GM23338 (cell line): ENCODE measurements at regions not wholly inside any gene's neighbourhood (a gene's known extent, or its start where the extent isn't known, plus 50 kb on each side); places are given as distances from the start of the nearest gene placed in this dataset.

Experiments used
- ATAC-seq: fragments of 200-7000 bp; cut with Tn5 transposase; 3 replicates; pipeline ENCODE4 v1.9.1; 2020
- DNase-seq: peaks from one replicate; pipeline ENCODE4 v3.0.0-alpha.2; 2015; ENCODE audit warnings: low spot score
- H2AFZ ChIP-seq: fragments of 200-600 bp; sonication (generic); 2 replicates; pipeline ENCODE4 v1.8.0; 2016; ENCODE audit warnings: antibody characterized with exemption, mild to moderate bottlenecking, moderate library complexity
- H3F3A ChIP-seq: fragments of 200-600 bp; sonication (generic); replicated peaks from 2 replicates; pipeline ENCODE4 v1.8.0; 2017; ENCODE audit warnings: antibody characterized with exemption, mixed run types, low read depth
- H3K27ac ChIP-seq: fragments of 200-600 bp; sonication (generic); 2 replicates; pipeline ENCODE4 v1.6.1; 2016; ENCODE audit warnings: low read depth
- H3K27me3 ChIP-seq: fragments of 200-600 bp; sonication (generic); 2 replicates; pipeline ENCODE4 v1.8.0; 2016; ENCODE audit warnings: mild to moderate bottlenecking, mixed run types, moderate library complexity; ENCODE audit not compliant: insufficient read depth
- H3K36me3 ChIP-seq: fragments of 200-600 bp; sonication (generic); 2 replicates; pipeline ENCODE4 v1.8.0; 2016; ENCODE audit warnings: mild to moderate bottlenecking; ENCODE audit not compliant: insufficient read depth
- H3K4me1 ChIP-seq: fragments of 200-600 bp; sonication (generic); 2 replicates; pipeline ENCODE4 v1.8.0; 2016; ENCODE audit warnings: mild to moderate bottlenecking, moderate library complexity; ENCODE audit not compliant: insufficient read depth
- H3K4me2 ChIP-seq: fragments of 200-600 bp; sonication (generic); 2 replicates; pipeline ENCODE4 v1.7.1; 2017; ENCODE audit warnings: mixed run types
- H3K4me3 ChIP-seq: fragments of 200-600 bp; sonication (generic); 2 replicates; pipeline ENCODE4 v1.6.1; 2016; ENCODE audit warnings: mixed run types
- H3K79me2 ChIP-seq: fragments of 200-600 bp; sonication (generic); replicated peaks from 2 replicates; pipeline ENCODE4 v1.8.0; 2017; ENCODE audit warnings: mild to moderate bottlenecking; ENCODE audit not compliant: insufficient read depth
- H3K9me2 ChIP-seq: fragments of 200-600 bp; sonication (generic); 2 replicates; pipeline ENCODE4 v1.8.0; 2017; ENCODE audit not compliant: insufficient read depth
- H4K20me1 ChIP-seq: fragments of 200-600 bp; sonication (generic); replicated peaks from 2 replicates; pipeline ENCODE4 v1.8.0; 2017; ENCODE audit warnings: mild to moderate bottlenecking; ENCODE audit not compliant: insufficient read depth
- H3K27ac Mint-ChIP-seq: 2 replicates; pipeline ENCODE4 v1.8.0; 2020; ENCODE audit warnings: inconsistent platforms, mild to moderate bottlenecking, moderate library complexity, mixed read lengths
- H3K27me3 Mint-ChIP-seq: 3 replicates; pipeline ENCODE4 v1.8.0; 2022; ENCODE audit warnings: low read depth, mild to moderate bottlenecking, moderate library complexity, mixed read lengths, inconsistent platforms; ENCODE audit not compliant: insufficient read depth, poor library complexity
- H3K36me3 Mint-ChIP-seq: 3 replicates; pipeline ENCODE4 v1.8.0; 2021; ENCODE audit warnings: low read depth, mild to moderate bottlenecking, inconsistent platforms, moderate library complexity, mixed read lengths
- H3K4me1 Mint-ChIP-seq: 3 replicates; pipeline ENCODE4 v1.8.0; 2020; ENCODE audit warnings: mild to moderate bottlenecking, inconsistent platforms, mixed read lengths
- H3K4me3 Mint-ChIP-seq: 3 replicates; pipeline ENCODE4 v1.8.0; 2021; ENCODE audit warnings: moderate library complexity, mild to moderate bottlenecking, inconsistent platforms, mixed read lengths
- H3K9me3 Mint-ChIP-seq: 3 replicates; pipeline ENCODE4 v1.8.0; 2020; ENCODE audit warnings: moderate library complexity, mild to moderate bottlenecking, inconsistent platforms, mixed read lengths
- CREB1 ChIP-seq: fragments of 250-450 bp; sonication (Bioruptor Pico); IDR thresholded peaks from 2 replicates; pipeline ENCODE4 v1.5.0; 2020; ENCODE audit warnings: low read depth, mild to moderate bottlenecking, moderate library complexity
- EZH2 ChIP-seq: fragments of 200-600 bp; sonication (generic); IDR thresholded peaks from one replicate; pipeline ENCODE4 v1.8.0; 2017; ENCODE audit warnings: antibody characterized with exemption, mild to moderate bottlenecking, low read depth; ENCODE audit not compliant: unreplicated experiment
- EZH2phosphoT487 ChIP-seq: fragments of 200-600 bp; sonication (generic); IDR thresholded peaks from one replicate; pipeline ENCODE4 v1.8.1; 2018; ENCODE audit warnings: antibody characterized with exemption; ENCODE audit not compliant: unreplicated experiment
- JUNB ChIP-seq: IDR thresholded peaks from one replicate; pipeline ENCODE4 v1.6.1; 2016; ENCODE audit warnings: antibody characterized with exemption; ENCODE audit not compliant: unreplicated experiment
- NANOG ChIP-seq: IDR thresholded peaks from 2 replicates; pipeline ENCODE4 v1.6.1; 2016; ENCODE audit warnings: antibody characterized with exemption, borderline replicate concordance
- POLR2AphosphoS5 ChIP-seq: IDR thresholded peaks from 2 replicates; pipeline ENCODE4 v1.6.1; 2016; ENCODE audit warnings: antibody characterized with exemption, low read depth
- STAT1 ChIP-seq: IDR thresholded peaks from one replicate; pipeline ENCODE4 v1.6.1; 2016; ENCODE audit warnings: antibody characterized with exemption; ENCODE audit not compliant: unreplicated experiment
- ZNF114 ChIP-seq: fragments of 250-450 bp; sonication (Bioruptor Pico); IDR thresholded peaks from 2 replicates; pipeline ENCODE4 v1.5.0; 2020; ENCODE audit warnings: mild to moderate bottlenecking, moderate library complexity
- ZNF331 ChIP-seq: fragments of 250-450 bp; sonication (Bioruptor Pico); IDR thresholded peaks from 2 replicates; pipeline ENCODE4 v1.5.0; 2020; ENCODE audit warnings: low read depth, mild to moderate bottlenecking, moderate library complexity
- TF ChIP-seq, protein P1 (sequence below): IDR thresholded peaks from one replicate; pipeline ENCODE4 v1.6.1; 2018; ENCODE audit warnings: antibody characterized with exemption; ENCODE audit not compliant: unreplicated experiment
- TF ChIP-seq, protein P2 (sequence below): IDR thresholded peaks from 2 replicates; pipeline ENCODE4 v1.6.1; 2016; ENCODE audit warnings: antibody characterized with exemption
- TF ChIP-seq, protein P3 (sequence below), 2 experiments: fragments of 200-600 bp in 1 of 2; sonication (generic) in 1 of 2; conservative IDR thresholded peaks; 2 replicates each; pipeline versions ENCODE4 v1.5.1 to v1.6.1; 2016 to 2017; ENCODE audit warnings: antibody characterized with exemption in 2 of 2, low read depth in 2 of 2, mild to moderate bottlenecking in 2 of 2, moderate library complexity in 1 of 2
- TF ChIP-seq, protein P4 (sequence below): fragments of 250-450 bp; sonication (Bioruptor Pico); IDR thresholded peaks from 2 replicates; pipeline ENCODE4 v1.5.0; 2020; ENCODE audit warnings: mild to moderate bottlenecking, moderate library complexity

DNA sequence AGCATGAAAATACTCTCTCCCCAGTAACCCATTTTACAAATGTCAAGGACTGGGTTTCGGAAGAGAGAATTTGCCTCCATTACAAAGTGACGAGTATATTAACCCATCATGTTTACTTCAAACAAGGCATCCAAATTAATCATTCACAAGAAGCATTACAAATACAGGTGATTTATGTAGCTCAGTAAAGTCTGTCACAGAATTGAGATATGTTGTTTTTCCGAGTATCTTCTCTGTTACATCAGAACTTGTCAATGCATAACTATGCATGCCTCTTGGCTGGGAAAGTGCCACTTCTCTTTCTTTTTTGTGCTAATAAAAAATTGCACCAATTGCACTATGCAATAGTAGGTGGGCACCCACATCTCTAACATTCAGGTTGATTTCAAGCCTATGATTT lies 158.2 kb downstream of the AREG start:
- Histone ChIP-seq H3K36me3 (no peaks in the 10 kb centered on the region), H3K4me1 (no peaks in the 10 kb centered on the region), H3K9me2 (no peaks in the 10 kb centered on the region), H3K27me3 (no peaks in the 10 kb centered on the region), H3K4me2 (no peak overlapping the region), H3K4me3 (no peak overlapping the region), H3F3A (no peaks in the 10 kb centered on the region), H3K79me2 (no peaks in the 10 kb centered on the region), H2AFZ (no peak overlapping the region), H3K27ac (no peak overlapping the region), H4K20me1 (no peaks in the 10 kb centered on the region)
- H3K4me3 Mint-ChIP-seq: no peak overlapping the region
- TF ChIP-seq, protein P1, sequence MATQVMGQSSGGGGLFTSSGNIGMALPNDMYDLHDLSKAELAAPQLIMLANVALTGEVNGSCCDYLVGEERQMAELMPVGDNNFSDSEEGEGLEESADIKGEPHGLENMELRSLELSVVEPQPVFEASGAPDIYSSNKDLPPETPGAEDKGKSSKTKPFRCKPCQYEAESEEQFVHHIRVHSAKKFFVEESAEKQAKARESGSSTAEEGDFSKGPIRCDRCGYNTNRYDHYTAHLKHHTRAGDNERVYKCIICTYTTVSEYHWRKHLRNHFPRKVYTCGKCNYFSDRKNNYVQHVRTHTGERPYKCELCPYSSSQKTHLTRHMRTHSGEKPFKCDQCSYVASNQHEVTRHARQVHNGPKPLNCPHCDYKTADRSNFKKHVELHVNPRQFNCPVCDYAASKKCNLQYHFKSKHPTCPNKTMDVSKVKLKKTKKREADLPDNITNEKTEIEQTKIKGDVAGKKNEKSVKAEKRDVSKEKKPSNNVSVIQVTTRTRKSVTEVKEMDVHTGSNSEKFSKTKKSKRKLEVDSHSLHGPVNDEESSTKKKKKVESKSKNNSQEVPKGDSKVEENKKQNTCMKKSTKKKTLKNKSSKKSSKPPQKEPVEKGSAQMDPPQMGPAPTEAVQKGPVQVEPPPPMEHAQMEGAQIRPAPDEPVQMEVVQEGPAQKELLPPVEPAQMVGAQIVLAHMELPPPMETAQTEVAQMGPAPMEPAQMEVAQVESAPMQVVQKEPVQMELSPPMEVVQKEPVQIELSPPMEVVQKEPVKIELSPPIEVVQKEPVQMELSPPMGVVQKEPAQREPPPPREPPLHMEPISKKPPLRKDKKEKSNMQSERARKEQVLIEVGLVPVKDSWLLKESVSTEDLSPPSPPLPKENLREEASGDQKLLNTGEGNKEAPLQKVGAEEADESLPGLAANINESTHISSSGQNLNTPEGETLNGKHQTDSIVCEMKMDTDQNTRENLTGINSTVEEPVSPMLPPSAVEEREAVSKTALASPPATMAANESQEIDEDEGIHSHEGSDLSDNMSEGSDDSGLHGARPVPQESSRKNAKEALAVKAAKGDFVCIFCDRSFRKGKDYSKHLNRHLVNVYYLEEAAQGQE: no peak
- TF ChIP-seq ZNF331 (CRISPR knock-in tag) (no peak), NANOG (no peak), ZNF114 (CRISPR knock-in tag) (no peak), EZH2phosphoT487 (no peak), CREB1 (CRISPR knock-in tag) (no peak), STAT1 (no peak), EZH2 (no peak), JUNB (no peak), POLR2AphosphoS5 (no peak)
- TF ChIP-seq, protein P2, sequence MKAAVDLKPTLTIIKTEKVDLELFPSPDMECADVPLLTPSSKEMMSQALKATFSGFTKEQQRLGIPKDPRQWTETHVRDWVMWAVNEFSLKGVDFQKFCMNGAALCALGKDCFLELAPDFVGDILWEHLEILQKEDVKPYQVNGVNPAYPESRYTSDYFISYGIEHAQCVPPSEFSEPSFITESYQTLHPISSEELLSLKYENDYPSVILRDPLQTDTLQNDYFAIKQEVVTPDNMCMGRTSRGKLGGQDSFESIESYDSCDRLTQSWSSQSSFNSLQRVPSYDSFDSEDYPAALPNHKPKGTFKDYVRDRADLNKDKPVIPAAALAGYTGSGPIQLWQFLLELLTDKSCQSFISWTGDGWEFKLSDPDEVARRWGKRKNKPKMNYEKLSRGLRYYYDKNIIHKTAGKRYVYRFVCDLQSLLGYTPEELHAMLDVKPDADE: no peak
- TF ChIP-seq, protein P3, sequence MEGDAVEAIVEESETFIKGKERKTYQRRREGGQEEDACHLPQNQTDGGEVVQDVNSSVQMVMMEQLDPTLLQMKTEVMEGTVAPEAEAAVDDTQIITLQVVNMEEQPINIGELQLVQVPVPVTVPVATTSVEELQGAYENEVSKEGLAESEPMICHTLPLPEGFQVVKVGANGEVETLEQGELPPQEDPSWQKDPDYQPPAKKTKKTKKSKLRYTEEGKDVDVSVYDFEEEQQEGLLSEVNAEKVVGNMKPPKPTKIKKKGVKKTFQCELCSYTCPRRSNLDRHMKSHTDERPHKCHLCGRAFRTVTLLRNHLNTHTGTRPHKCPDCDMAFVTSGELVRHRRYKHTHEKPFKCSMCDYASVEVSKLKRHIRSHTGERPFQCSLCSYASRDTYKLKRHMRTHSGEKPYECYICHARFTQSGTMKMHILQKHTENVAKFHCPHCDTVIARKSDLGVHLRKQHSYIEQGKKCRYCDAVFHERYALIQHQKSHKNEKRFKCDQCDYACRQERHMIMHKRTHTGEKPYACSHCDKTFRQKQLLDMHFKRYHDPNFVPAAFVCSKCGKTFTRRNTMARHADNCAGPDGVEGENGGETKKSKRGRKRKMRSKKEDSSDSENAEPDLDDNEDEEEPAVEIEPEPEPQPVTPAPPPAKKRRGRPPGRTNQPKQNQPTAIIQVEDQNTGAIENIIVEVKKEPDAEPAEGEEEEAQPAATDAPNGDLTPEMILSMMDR (conservative IDR thresholded peaks at IDR 0.05; ENCODE audit: low read depth in 2 of 2): no peak
- TF ChIP-seq, protein P4, sequence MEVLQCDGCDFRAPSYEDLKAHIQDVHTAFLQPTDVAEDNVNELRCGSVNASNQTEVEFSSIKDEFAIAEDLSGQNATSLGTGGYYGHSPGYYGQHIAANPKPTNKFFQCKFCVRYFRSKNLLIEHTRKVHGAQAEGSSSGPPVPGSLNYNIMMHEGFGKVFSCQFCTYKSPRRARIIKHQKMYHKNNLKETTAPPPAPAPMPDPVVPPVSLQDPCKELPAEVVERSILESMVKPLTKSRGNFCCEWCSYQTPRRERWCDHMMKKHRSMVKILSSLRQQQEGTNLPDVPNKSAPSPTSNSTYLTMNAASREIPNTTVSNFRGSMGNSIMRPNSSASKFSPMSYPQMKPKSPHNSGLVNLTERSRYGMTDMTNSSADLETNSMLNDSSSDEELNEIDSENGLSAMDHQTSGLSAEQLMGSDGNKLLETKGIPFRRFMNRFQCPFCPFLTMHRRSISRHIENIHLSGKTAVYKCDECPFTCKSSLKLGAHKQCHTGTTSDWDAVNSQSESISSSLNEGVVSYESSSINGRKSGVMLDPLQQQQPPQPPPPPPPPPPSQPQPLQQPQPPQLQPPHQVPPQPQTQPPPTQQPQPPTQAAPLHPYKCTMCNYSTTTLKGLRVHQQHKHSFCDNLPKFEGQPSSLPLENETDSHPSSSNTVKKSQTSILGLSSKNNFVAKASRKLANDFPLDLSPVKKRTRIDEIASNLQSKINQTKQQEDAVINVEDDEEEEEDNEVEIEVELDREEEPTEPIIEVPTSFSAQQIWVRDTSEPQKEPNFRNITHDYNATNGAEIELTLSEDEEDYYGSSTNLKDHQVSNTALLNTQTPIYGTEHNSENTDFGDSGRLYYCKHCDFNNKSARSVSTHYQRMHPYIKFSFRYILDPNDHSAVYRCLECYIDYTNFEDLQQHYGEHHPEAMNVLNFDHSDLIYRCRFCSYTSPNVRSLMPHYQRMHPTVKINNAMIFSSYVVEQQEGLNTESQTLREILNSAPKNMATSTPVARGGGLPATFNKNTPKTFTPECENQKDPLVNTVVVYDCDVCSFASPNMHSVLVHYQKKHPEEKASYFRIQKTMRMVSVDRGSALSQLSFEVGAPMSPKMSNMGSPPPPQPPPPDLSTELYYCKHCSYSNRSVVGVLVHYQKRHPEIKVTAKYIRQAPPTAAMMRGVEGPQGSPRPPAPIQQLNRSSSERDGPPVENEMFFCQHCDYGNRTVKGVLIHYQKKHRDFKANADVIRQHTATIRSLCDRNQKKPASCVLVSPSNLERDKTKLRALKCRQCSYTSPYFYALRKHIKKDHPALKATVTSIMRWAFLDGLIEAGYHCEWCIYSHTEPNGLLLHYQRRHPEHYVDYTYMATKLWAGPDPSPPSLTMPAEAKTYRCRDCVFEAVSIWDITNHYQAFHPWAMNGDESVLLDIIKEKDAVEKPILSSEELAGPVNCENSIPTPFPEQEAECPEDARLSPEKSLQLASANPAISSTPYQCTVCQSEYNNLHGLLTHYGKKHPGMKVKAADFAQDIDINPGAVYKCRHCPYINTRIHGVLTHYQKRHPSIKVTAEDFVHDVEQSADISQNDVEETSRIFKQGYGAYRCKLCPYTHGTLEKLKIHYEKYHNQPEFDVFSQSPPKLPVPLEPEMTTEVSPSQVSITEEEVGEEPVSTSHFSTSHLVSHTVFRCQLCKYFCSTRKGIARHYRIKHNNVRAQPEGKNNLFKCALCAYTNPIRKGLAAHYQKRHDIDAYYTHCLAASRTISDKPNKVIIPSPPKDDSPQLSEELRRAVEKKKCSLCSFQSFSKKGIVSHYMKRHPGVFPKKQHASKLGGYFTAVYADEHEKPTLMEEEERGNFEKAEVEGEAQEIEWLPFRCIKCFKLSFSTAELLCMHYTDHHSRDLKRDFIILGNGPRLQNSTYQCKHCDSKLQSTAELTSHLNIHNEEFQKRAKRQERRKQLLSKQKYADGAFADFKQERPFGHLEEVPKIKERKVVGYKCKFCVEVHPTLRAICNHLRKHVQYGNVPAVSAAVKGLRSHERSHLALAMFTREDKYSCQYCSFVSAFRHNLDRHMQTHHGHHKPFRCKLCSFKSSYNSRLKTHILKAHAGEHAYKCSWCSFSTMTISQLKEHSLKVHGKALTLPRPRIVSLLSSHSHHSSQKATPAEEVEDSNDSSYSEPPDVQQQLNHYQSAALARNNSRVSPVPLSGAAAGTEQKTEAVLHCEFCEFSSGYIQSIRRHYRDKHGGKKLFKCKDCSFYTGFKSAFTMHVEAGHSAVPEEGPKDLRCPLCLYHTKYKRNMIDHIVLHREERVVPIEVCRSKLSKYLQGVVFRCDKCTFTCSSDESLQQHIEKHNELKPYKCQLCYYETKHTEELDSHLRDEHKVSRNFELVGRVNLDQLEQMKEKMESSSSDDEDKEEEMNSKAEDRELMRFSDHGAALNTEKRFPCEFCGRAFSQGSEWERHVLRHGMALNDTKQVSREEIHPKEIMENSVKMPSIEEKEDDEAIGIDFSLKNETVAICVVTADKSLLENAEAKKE (CRISPR knock-in tag): no peak
- no peak overlapping the region for H3K27ac Mint-ChIP-seq
- H3K27me3 Mint-ChIP-seq: no peaks in the 10 kb centered on the region
- no peak for ATAC-seq
- no peaks in the 10 kb centered on the region for H3K4me1 Mint-ChIP-seq
- no peak for DNase-seq
- 0 out of 3 replicates have a peak, but pooled peaks cover under 1% of the 10 kb centered on the region for H3K36me3 Mint-ChIP-seq
- H3K9me3 Mint-ChIP-seq: peaks cover 1% of the 10 kb centered on the region; the same call in 2 of the 3 replicates
